GM18951 (cell line): ENCODE measurements at regions not wholly inside any gene's neighbourhood (a gene's known extent, or its start where the extent isn't known, plus 50 kb on each side); places are given as distances from the start of the nearest gene placed in this dataset.

ENCODE experiments used
- POLR2A ChIP-seq: IDR thresholded peaks from 4 replicates; pipeline ENCODE4 v1.6.1; 2011; ENCODE audit warnings: mild to moderate bottlenecking; ENCODE audit not compliant: insufficient read length, insufficient read depth; ENCODE audit errors: extremely low read depth
- in situ Hi-C: fragments of 300-500 bp; cut with MboI; formaldehyde crosslinking; loops from one replicate; pipeline ENCODE4 v1.12.0; 2022; ENCODE audit warnings: low sequenced_read_pairs, mixed read lengths, inconsistent platforms; ENCODE audit not compliant: unreplicated experiment

DNA sequence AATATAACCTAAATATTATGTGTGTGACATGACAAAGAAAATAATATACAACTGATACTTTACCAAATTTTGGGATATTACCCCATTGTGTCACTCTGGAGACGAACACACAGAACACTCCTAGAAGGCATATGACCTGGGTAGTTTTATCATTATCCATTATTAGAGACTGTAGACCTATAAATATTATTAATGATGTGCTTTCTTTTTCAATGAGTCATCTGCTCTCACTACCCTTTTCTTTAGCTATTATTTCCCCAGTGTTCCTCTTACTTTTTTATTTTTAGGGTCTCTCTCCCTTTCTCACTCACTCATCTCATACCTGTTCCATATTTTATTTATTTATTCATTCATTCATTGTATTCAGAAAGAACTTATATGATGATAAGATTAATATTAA, 143.3 kb upstream of the ITGA4 start:
- in situ Hi-C loops: no loop called here
- no peak for TF ChIP-seq POLR2A

DNA sequence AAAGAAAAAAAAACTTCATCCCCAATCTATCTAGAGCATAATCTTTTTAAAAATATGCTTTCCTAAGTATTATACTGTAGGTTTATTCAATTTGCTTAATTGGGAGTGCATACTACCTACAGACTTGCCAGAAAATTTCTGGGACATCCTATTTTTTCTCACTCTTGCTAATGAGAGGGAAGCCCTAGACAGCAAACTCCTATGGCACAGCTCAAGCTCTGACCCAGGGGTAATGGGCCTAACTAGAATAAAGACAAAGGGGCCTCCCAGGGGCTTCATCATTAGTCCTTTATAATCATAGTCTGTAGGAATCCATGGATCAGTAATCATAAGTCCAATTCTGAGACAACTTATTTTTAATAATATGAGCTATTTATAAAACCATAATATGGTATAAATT, 142.6 kb upstream of the ITGA4 start:
- in situ Hi-C loops: no loop called here
- TF ChIP-seq POLR2A: no peak

DNA sequence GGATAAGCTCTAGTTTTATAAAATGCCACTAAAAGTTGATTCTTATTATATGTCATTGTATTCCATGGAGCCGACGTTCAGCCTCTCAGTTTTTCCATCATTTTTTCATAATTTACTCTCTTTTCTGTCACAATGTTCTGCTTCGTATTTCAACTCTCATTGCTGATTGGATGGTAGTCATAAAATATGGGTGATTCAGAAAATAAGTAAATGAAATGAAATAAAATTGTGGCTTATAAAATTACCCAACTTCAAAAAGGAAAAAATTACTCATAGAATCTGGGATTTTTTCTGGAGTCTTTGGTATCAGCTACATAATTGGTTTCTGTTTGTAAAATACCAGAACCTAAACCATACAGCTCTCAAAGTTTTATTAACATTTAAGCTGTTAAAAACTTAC, 139.7 kb upstream of the ITGA4 start:
- in situ Hi-C loops: no loop called here
- TF ChIP-seq POLR2A: no peak

GRCh38 chr2:181318504-181319280, 138.5 kb upstream of the ITGA4 start:
- in situ Hi-C loops: no loop called here
- TF ChIP-seq POLR2A: no peak

GRCh38 chr2:181319286-181319685, 137.9 kb upstream of the ITGA4 start:
- TF ChIP-seq POLR2A: no peak
- in situ Hi-C loops: no loop called here

DNA sequence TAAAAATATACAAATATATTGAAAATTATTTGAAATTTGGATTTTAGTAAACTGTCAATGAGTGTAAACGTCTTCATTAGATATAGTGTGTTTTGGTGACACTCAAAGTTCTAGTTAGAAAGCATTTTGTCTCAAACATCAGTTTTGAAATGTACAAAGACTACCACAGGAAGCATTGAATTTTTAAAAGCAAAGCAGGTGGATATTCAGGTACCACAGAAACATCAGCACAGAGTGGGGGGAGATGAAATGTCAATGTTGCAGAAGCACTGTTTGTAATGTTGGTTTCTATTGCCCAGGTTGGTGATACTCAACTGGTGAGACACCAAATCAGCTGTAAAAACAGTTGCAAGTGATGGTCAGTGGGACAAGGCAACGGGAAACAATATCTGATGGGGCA, 136.5 kb upstream of the ITGA4 start:
- in situ Hi-C loops: no loop called here

GRCh38 chr2:181324912-181325311, 132.3 kb upstream of the ITGA4 start:
- TF ChIP-seq POLR2A: no peak
- in situ Hi-C loops: no loop called here

More for the DNA sequence above, 136.5 kb upstream of the ITGA4 start:
- TF ChIP-seq POLR2A: no peak

GRCh38 chr2:181326661-181327060, 130.5 kb upstream of the ITGA4 start:
- in situ Hi-C loops: no loop called here
- no peak for TF ChIP-seq POLR2A

- no peak for TF ChIP-seq POLR2A
- in situ Hi-C loops: no loop called here
These were observed 126.9 kb upstream of the ITGA4 start for GRCh38 chr2:181330286-181330685.

DNA sequence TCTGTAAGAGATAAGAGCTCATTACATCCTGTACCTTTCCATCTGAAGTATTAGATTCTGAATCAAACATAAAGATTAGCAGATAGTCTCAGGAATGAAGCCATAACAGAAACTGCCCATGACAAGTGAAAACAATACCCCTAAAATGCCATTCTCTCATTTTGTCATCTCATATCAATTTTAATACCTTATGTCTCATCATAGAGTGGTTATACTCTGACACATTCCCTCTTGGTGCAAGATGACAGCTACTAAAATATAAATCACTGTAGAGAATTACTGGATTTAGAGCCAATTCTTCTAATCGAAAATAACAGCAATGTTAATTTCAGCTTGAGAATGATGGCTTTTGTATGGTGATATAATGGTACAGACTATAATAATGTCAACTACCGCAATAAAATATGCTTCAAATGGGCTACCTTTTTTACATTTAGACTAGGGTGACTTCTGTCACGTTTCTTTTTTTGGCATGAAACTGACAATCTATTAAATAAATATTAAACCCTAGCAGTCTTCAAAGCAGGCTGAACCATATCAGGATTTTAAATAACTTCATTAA, 125.1 kb upstream of the ITGA4 start:
- no peak for TF ChIP-seq POLR2A
- in situ Hi-C loops: no loop called here

GRCh38 chr2:181334158-181334826, 122.9 kb upstream of the ITGA4 start:
- in situ Hi-C loops: no loop called here
- TF ChIP-seq POLR2A: no peak

- TF ChIP-seq POLR2A: no peak
- in situ Hi-C loops: no loop called here
These were observed 116.3 kb upstream of the ITGA4 start for GRCh38 chr2:181340891-181341290.

- no peak for TF ChIP-seq POLR2A
- in situ Hi-C loops: no loop called here
These were observed 115.2 kb upstream of the ITGA4 start for GRCh38 chr2:181341855-181342600.
